H7 (cell line): ENCODE measurements at regions not wholly inside any gene's neighbourhood (a gene's known extent, or its start where the extent isn't known, plus 50 kb on each side); places are given as distances from the start of the nearest gene placed in this dataset.
A peak's percentile ranks its signal among the peaks of the same experiment; 100 is the strongest.

Experiments used
- DNase-seq: peaks from one replicate; pipeline ENCODE4 v3.0.0; 2012
- H3K27me3 ChIP-seq: 2 replicates; pipeline ENCODE4 v1.6.0; 2011; ENCODE audit warnings: mild to moderate bottlenecking, low read length; ENCODE audit not compliant: control insufficient read depth, insufficient read depth
- H3K36me3 ChIP-seq: replicated peaks from 2 replicates; pipeline ENCODE4 v1.5.1; 2011; ENCODE audit warnings: low read length; ENCODE audit not compliant: control insufficient read depth, insufficient read depth
- H3K4me3 ChIP-seq: 2 replicates; pipeline ENCODE4 v1.5.1; 2011; ENCODE audit warnings: low read depth, mild to moderate bottlenecking, control low read depth, low read length, moderate library complexity; ENCODE audit not compliant: insufficient read depth

DNA sequence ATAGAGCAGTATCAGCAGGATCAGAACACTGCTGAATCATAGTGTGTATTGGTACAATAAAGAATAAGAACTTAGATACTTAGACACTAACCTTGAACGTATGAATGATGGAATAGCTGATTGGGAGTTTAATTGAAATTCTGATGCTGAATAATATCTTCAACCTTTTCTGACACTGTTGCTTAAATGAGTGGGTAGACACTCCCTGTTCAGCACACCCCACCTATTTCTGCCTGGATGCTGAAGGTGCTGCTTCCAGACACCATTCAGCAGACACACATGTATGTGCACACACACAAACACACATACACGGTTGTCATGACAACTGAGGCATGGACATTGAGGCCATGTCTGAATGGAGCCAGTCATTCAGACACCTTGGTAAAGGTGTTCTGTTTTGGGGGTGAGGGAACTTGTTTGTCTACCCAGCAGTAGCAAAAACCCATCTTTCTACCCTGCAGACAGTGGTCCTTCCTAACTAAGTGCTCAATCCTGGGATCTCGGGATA lies 54.3 kb downstream of the TMEM215 start:
- H3K36me3 ChIP-seq: no peaks in the 10 kb centered on the region
- H3K4me3 ChIP-seq: no peak overlapping the region
- DNase-seq: no peak
- no peaks in the 10 kb centered on the region; the same call in 1 of the 2 replicates for H3K27me3 ChIP-seq

DNA sequence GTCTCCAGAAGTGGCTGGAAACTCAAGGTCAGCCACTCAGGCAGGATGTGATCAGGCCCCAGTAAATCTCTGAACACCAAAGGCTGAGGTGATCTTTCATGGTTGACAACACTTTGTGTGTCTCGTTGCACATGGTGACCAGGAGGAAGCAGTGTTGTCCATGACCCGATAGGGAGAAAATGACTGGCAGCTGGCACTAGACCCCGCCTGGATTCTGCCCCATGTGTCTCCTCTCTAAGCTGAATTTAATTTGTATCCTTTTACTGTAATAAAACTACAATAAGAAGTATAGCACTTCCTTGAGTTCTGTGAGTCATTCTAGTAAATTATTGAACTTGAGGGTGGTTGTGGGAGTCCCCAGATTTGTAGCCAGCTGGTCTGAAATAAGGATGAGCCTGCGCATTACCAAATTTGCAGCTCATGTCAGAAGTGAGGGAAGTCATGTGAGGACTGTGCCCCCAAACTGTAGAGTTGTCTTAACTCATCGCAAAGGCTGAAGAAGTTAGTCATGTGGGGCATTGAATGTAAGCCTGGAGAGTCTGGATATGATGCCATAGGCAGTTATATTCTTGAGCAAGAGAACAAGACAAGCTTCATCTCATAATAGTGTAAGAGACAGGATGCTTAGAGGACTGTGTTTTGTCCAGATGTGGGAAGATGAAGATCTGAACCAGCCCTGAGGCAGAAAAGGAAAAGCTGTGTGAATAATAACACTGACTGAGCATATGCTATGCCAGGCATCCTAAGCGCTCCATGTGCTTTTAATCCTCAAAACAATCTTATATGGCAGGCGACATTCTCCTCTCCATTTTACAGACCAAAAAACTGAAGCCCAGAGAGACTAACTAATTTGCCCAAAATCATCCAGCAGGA lies 55.9 kb downstream of the TMEM215 start:
- Histone ChIP-seq H3K36me3 (no peaks in the 10 kb centered on the region), H3K27me3 (no peaks in the 10 kb centered on the region), H3K4me3 (no peak overlapping the region)
- no peak for DNase-seq

DNA sequence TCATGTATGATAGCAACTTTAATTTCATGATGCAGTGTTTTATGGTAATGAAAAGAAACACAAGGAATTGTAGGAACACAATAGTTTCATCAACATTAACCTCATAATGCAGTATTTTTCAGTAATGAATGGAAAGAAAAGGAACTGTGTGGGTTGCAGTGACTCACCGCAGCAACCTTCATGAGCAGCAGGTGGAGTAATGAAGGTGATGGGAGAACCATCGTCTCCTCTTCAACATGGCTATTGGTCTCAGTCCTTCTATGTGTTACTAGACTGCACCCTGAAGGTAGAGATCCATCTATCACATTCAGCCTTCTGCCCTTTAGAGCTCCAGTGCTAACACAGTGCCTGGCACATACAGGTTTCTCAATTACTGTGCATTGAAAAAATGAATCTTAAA lies 58.0 kb downstream of the TMEM215 start:
- Histone ChIP-seq H3K36me3 (no peaks in the 10 kb centered on the region), H3K27me3 (no peaks in the 10 kb centered on the region), H3K4me3 (no peak overlapping the region)
- peak; percentile 17 for DNase-seq

DNA sequence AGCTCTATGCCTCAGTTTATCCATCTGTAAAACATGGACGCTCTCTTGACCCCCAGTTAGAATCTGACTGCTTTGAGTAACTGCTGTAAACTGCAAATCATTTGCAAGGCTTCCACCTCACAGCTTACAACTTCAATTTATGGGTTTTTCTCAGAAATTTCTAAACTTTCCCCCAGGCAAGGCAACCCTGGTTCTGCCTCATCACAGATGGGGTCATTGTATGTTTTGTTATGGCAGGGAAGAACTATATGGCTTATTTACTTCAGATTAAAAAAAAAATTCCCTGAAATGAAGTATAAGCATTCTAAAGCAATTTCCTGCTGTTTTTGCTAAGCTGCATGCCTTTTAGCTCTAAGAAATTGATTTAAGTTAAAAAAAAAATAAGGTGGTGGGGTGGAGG lies 60.0 kb downstream of the TMEM215 start:
- no peaks in the 10 kb centered on the region for H3K27me3 ChIP-seq
- no peak for DNase-seq
- no peak overlapping the region for H3K4me3 ChIP-seq
- H3K36me3 ChIP-seq: no peaks in the 10 kb centered on the region

DNA sequence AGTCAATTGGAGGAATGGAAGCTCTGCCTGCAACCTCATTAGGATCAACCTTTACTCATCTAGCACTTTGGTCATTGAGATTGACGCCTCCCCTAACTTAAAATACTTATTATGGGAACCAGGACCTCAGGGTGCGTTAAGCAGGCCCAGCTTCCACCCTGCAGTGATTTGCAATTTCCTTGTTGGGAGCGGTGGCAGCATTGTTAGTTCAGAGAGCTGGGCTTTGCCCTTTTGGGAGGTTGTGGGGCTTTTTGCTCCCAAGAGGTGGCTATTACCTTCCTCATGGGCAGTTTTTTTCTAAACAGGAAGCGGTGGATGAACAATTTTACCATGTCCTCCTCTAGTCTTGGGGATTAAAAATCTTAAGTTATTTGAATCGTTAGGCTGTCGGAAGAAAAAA lies 60.9 kb downstream of the TMEM215 start:
- Histone ChIP-seq H3K4me3 (no peak overlapping the region), H3K27me3 (no peaks in the 10 kb centered on the region), H3K36me3 (no peaks in the 10 kb centered on the region)
- DNase-seq: no peak

DNA sequence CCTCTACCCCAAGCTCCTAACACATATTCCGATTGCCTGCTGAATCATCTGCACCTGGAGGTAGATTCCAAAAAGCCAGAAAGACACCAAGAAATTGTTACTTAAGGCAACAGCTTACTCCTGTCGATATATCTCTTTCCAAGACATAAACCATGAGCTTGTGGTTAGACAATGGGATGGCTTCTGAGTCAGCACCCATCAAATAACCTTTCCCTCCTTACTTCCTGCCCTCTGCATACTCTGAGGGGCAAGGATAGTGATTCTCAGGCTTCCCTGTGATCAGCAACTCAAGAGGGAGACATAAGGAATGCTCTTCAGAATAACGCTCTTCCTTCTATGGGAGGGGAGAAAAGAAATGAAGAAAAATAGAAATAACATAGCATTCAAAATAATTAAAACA lies 70.9 kb downstream of the TMEM215 start:
- H3K27me3 ChIP-seq: no peaks in the 10 kb centered on the region; the same call in 1 of the 2 replicates
- H3K36me3 ChIP-seq: no peaks in the 10 kb centered on the region
- no peak overlapping the region for H3K4me3 ChIP-seq
- no peak for DNase-seq

DNA sequence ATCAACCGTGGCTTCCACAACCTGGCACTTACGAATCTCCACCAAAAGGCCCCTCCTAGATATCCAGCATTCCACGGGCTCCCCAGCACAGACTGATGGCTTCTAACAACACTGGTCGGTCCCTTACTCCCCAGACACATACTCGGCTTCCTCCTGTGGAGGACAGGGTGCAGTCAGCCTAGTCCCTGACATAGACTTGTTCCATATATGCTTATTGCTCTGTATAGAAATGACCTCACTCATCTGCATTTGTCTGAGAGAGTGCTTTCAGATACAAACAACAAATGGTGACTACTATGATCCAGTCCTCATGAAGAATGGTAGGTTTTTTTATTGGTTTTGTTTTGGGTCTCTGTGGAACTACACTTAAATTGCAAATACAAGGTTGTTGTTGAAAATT lies 72.4 kb downstream of the TMEM215 start:
- Histone ChIP-seq H3K4me3 (no peak overlapping the region), H3K36me3 (no peaks in the 10 kb centered on the region), H3K27me3 (no peaks in the 10 kb centered on the region; the same call in 1 of the 2 replicates)
- DNase-seq: no peak

DNA sequence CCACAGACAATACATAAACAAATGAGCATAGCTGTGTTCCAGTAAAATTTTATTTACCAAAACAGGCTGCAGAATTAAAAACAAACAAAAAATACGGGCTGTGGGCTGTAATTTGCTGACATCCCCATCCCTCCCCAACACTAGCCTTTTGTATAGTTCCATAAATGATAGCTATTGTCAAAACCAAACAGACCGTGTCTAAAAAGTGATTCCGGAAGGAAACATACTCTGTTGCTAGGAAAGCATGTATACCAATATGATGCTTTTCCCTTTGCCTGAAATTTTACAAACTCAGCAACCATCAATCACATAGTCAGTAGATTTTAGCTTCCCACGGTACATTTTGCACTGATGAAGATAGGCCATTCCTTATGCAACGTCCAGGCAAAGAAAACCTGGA lies 80.0 kb downstream of the TMEM215 start:
- no peaks in the 10 kb centered on the region for H3K27me3 ChIP-seq
- H3K4me3 ChIP-seq: no peak overlapping the region
- H3K36me3 ChIP-seq: no peaks in the 10 kb centered on the region
- DNase-seq: no peak

DNA sequence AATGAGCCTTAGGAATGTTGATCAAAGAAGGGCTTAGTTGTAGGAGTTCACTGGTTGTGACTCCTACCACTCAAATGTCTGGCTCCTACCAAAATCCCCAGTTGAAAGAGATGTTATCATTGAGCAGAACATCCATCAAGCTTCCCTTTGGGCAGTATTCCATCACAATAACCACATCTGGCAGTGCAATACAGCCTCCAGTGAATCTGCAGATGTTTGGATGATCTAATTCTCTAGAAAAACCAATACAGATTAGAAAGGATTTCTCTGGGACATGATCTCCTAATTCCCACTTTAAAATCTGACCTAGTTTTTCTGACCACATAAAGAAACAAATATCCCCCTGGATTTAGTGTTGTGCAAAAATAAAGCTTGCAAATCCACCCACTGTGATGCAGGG lies 81.6 kb downstream of the TMEM215 start:
- no peak for DNase-seq
- Histone ChIP-seq H3K27me3 (no peaks in the 10 kb centered on the region), H3K36me3 (no peaks in the 10 kb centered on the region), H3K4me3 (no peak overlapping the region)

DNA sequence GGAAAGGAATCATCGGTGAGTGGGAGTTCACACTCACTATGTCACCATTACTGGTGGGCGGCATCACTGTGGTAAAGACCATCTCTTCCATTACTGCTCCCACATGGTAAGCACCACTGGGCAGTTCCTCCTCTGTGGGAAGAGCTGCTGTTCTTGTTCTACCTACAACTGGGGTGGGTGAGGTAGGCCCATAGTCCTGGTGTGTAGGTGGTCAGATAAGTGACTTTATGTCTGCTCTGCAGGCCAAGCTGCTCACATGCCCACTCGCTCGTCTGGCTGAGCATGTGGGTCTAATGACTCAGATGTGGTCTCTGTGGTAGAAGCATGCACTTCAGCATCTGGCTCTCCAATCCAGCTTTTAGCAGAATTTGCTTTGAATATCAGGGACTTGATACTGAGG lies 82.9 kb downstream of the TMEM215 start:
- H3K36me3 ChIP-seq: no peaks in the 10 kb centered on the region

DNA sequence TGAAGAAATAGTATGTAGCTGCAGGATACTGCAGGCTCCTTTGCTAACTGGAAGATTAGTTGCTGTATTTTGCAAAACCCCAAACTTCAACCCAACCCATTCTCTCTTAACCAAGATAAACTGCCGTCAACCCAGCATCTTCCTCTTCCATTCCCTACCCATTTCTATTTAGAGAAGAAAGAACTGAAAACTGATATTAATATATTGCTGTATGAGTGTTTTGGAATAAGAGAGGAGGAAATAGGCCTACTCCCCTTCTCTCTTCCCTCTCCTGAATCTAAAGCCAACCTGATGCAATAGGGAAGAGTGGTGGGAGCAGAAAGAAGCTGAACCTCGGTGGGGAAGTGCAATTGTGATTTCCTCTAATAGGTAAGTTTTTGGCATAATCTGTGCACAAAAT lies 83.7 kb downstream of the TMEM215 start:
- no peak for DNase-seq
- H3K4me3 ChIP-seq: no peak overlapping the region
- no peaks in the 10 kb centered on the region for H3K27me3 ChIP-seq
- no peaks in the 10 kb centered on the region for H3K36me3 ChIP-seq

More for the DNA sequence above, 82.9 kb downstream of the TMEM215 start:
- H3K27me3 ChIP-seq: no peaks in the 10 kb centered on the region
- H3K4me3 ChIP-seq: no peak overlapping the region
- DNase-seq: no peak

DNA sequence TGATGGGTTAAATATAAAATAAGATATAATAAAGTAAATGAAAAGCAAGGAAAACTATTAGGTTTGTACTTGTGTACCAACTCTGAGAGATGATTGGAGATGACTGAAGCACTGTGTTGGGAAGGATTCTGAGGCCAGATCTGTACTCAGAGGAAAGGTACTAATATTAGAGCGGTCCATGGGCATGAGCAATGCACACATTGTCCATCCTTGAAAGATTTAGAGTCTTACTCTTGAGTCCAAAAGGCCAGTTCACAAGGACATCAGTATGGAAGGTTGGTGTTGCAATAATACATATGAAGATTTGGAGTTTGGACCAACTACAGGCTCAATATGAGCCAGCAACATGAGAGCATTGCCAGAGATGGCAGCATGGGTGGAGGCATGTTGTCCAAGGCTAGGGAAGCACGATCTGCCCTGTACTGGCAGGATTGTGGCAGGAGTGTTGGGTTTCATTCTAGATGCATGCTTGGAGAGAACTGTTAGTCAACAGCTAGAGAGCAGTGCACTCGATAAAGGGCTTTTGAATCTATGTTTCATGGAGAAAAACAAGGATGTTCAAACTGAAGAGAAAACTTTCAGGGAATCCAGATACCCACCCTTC lies 84.4 kb downstream of the TMEM215 start:
- H3K27me3 ChIP-seq: no peaks in the 10 kb centered on the region
- H3K4me3 ChIP-seq: no peak overlapping the region
- H3K36me3 ChIP-seq: no peaks in the 10 kb centered on the region
- no peak for DNase-seq

DNA sequence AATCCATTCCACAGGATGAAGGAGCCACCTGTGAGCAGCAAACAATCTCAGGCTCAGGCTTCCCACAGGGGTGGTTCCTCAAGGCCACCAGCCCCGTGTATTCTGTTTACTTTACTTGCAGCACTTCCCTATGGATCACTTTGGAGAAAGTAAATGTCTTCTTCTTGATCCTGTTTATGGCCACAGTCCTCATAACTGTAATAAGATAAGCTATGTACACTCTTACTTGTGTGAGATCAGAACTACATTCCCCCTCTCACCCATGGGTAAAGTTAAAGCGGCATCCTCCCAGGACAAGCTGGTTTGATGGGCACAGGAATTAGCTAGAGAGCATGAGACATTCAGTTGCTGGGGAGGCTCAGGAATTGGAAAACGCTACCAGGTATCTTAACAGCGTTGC lies 86.1 kb downstream of the TMEM215 start:
- Histone ChIP-seq H3K4me3 (no peak overlapping the region), H3K27me3 (no peaks in the 10 kb centered on the region), H3K36me3 (no peaks in the 10 kb centered on the region)
- no peak for DNase-seq

DNA sequence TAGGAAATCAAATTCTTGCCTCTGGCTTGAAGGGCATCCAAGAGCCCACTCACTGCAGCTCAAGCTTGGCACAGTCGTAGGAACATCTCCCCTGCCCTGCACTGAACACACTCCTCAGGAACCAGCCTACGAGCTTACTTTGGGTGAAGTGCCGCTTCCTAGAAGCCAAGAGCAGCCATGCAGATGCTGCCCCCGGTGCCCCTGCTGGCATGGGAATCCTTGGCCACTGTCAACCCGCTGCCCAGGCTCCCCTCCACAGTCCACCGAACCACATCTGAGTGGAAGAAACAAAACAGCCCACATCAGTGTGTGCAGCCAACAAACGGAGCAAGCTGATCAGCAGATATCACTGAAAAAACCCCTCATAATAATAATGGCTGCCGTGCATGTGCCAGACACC lies 89.8 kb downstream of the TMEM215 start:
- H3K4me3 ChIP-seq: no peak overlapping the region
- no peaks in the 10 kb centered on the region for H3K27me3 ChIP-seq
- no peaks in the 10 kb centered on the region for H3K36me3 ChIP-seq
- DNase-seq: no peak

DNA sequence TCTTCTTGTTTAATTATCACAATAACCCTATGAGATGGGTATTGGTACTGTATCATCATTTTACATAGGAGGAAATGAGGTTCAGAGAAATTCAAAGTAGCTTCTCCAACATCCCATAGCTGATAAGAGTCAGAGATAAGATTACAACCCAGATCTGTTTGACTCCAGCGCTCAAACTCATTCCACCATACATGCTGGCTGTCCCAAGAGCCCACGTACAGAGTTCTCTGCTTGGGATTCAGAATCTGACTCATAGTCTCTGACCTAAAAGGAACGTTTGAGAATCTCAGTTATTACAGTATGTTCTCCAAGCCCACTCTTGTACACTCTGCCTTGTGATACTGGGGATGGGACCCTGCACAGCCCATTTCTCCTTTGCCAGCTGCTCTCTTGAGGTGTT lies 90.2 kb downstream of the TMEM215 start:
- no peak for DNase-seq
- H3K36me3 ChIP-seq: no peaks in the 10 kb centered on the region
- no peak overlapping the region for H3K4me3 ChIP-seq
- H3K27me3 ChIP-seq: no peaks in the 10 kb centered on the region
